Chondrocyte (in vitro differentiated cells): ENCODE measurements at regions not wholly inside any gene's neighbourhood (a gene's known extent, or its start where the extent isn't known, plus 50 kb on each side); places are given as distances from the start of the nearest gene placed in this dataset.
"Not testable (repeated sequence)": the region's sequence is repeated elsewhere in the genome, so short reads cannot be mapped to it uniquely, and the experiment has no call there.

ENCODE experiments used
- DNase-seq: peaks from one replicate; pipeline ENCODE4 v3.0.0; 2021; ENCODE audit warnings: mixed read lengths, low spot score
- H3K27ac Mint-ChIP-seq: one replicate; pipeline ENCODE4 v1.8.0; 2021; ENCODE audit warnings: mild to moderate bottlenecking, moderate library complexity, mixed read lengths; ENCODE audit not compliant: unreplicated experiment
- H3K27me3 Mint-ChIP-seq: 2 replicates; pipeline ENCODE4 v1.8.0; 2021; ENCODE audit warnings: low read depth, mixed read lengths
- H3K36me3 Mint-ChIP-seq: 2 replicates; pipeline ENCODE4 v1.8.0; 2021; ENCODE audit warnings: low read depth, mixed read lengths
- H3K4me1 Mint-ChIP-seq: 2 replicates; pipeline ENCODE4 v1.8.0; 2021; ENCODE audit warnings: low read depth, mild to moderate bottlenecking, mixed read lengths
- H3K4me3 Mint-ChIP-seq: one replicate; pipeline ENCODE4 v1.8.0; 2021; ENCODE audit warnings: mild to moderate bottlenecking, moderate library complexity, mixed read lengths; ENCODE audit not compliant: unreplicated experiment
- H3K9me3 Mint-ChIP-seq: 2 replicates; pipeline ENCODE4 v1.8.0; 2021; ENCODE audit warnings: low read depth, mixed read lengths
- TF ChIP-seq, protein P1 (sequence below): fragments of 200-600 bp; sonication (generic); IDR thresholded peaks from 2 replicates; pipeline ENCODE4 v1.5.0; 2021; ENCODE audit warnings: antibody characterized with exemption, mild to moderate bottlenecking, moderate library complexity

DNA sequence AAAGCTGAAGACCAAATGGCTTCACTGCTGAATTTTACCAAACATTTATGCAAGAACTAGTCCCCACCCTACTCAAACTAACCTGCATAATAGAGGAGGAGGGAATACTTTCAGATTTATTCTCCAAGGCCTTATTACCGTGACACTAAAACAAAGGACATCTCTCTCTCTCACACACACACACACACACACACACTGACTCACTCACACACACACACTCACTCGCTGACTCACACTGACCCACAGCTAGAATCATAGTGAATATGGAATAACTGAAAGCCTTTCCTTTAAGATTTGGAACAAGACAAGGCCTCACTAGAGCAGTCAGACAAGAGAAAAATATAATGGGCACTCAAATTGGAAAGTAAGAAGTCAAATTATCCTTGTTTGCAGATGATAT is 1014.1 kb downstream of the TMTC2 start:
- H3K27ac Mint-ChIP-seq, result no peak overlapping the region
- H3K27me3 Mint-ChIP-seq, result no peaks in the 10 kb centered on the region
- TF ChIP-seq, protein P1, sequence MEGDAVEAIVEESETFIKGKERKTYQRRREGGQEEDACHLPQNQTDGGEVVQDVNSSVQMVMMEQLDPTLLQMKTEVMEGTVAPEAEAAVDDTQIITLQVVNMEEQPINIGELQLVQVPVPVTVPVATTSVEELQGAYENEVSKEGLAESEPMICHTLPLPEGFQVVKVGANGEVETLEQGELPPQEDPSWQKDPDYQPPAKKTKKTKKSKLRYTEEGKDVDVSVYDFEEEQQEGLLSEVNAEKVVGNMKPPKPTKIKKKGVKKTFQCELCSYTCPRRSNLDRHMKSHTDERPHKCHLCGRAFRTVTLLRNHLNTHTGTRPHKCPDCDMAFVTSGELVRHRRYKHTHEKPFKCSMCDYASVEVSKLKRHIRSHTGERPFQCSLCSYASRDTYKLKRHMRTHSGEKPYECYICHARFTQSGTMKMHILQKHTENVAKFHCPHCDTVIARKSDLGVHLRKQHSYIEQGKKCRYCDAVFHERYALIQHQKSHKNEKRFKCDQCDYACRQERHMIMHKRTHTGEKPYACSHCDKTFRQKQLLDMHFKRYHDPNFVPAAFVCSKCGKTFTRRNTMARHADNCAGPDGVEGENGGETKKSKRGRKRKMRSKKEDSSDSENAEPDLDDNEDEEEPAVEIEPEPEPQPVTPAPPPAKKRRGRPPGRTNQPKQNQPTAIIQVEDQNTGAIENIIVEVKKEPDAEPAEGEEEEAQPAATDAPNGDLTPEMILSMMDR, result no peak
- no peaks in the 10 kb centered on the region for H3K36me3 Mint-ChIP-seq
- H3K4me1 Mint-ChIP-seq, result no peaks in the 10 kb centered on the region
- peaks cover 24% of the 10 kb centered on the region for H3K9me3 Mint-ChIP-seq
- H3K4me3 Mint-ChIP-seq, result no peak overlapping the region
- no peak for DNase-seq

DNA sequence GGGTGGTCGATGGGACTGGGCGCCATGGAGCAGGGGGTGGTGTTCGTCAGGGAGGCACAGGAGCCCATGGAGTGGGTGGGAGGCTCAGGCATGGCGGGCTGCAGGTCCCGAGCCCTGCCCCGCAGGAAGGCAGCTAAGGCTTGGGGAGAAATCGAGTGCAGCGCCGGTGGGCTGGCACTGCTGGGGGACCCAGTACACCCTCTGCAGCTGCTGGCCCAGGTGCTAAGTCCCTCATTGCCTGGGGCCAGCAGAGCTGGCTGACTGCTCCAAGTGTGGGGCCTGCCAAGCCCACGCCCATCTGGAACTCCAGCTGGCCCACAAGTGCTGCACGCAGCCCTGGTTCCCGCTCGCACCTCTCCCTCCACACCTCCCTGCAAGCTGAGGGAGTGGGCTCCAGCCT is 1009.6 kb downstream of the TMTC2 start:
- DNase-seq, H3K27me3 Mint-ChIP-seq, H3K27ac Mint-ChIP-seq, H3K36me3 Mint-ChIP-seq, H3K4me3 Mint-ChIP-seq, H3K4me1 Mint-ChIP-seq: not testable (repeated sequence)
- H3K9me3 Mint-ChIP-seq, result peaks cover 55% of the 10 kb centered on the region

DNA sequence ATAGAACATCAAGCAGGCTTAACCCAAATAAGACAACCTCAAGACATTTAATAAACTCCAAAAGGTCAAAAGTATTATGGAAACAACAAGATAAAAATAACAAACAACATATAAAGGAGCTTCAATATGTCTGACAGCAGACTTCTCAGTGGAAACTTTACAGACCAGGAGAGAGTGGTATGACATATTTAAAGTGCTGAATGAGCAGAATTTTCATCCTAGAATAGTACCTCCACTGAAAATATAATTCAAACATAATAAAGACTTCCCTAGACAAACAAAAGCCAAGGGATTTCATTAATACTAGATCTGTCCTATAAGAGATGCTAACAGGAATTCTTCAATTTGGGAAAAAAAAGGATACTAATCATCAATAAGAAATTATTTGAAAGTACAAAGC is 1005.0 kb downstream of the TMTC2 start:
- TF ChIP-seq, protein P1, result no peak
- no peak overlapping the region for H3K4me3 Mint-ChIP-seq
- peaks cover 52% of the 10 kb centered on the region for H3K9me3 Mint-ChIP-seq
- no peaks in the 10 kb centered on the region for H3K36me3 Mint-ChIP-seq
- H3K27ac Mint-ChIP-seq, result no peak overlapping the region
- no peaks in the 10 kb centered on the region for H3K4me1 Mint-ChIP-seq
- H3K27me3 Mint-ChIP-seq, result no peaks in the 10 kb centered on the region
- no peak for DNase-seq

DNA sequence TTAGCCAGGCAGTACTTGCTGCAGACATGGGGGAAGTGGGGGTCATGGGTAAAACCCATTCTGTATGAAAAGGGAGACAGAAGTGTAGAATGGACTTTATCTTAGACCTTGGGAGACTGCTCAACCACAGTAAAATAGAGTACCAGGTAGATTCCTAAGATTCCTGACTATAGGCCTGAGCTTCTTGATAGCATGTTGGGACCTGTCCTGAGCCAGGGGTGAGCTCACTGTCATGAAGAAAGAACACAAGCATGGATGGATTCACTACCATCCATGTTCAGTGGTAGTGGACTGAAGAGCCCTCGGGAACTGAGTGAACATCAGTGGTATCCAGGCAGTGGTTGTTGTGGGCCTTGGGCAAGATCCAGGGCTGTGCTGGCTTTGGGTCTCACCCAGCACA is 1003.8 kb downstream of the TMTC2 start:
- DNase-seq, result no peak
- Mint-ChIP-seq H3K9me3 (peaks cover 59% of the 10 kb centered on the region), H3K27ac (no peak overlapping the region), H3K4me1 (no peaks in the 10 kb centered on the region), H3K36me3 (no peaks in the 10 kb centered on the region), H3K4me3 (no peak overlapping the region), H3K27me3 (no peaks in the 10 kb centered on the region)
- TF ChIP-seq, protein P1, result no peak

DNA sequence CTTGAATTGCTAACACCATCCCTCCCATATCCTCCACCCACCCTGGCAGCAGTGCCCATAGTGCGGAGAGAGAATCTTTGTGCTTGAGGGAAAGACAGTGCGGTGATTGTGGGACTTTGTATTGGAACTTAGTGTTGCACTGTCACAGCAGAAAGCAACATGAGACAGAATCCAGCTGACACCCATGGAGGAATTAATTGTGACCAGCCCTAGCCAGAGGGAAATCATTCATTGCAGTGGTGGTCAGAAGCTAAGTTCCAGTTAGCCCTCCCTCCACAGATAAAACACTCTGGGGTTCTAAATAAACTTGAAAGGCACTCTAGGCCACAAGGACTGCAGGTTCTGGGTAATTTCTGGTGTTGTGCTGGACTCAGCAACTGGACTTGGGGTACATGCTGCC is 1002.6 kb downstream of the TMTC2 start:
- no peak for DNase-seq
- Mint-ChIP-seq H3K27me3 (no peaks in the 10 kb centered on the region), H3K27ac (no peak overlapping the region), H3K9me3 (peaks cover 49% of the 10 kb centered on the region), H3K4me3 (no peak overlapping the region), H3K4me1 (no peaks in the 10 kb centered on the region), H3K36me3 (no peaks in the 10 kb centered on the region)
- TF ChIP-seq, protein P1, result no peak

DNA sequence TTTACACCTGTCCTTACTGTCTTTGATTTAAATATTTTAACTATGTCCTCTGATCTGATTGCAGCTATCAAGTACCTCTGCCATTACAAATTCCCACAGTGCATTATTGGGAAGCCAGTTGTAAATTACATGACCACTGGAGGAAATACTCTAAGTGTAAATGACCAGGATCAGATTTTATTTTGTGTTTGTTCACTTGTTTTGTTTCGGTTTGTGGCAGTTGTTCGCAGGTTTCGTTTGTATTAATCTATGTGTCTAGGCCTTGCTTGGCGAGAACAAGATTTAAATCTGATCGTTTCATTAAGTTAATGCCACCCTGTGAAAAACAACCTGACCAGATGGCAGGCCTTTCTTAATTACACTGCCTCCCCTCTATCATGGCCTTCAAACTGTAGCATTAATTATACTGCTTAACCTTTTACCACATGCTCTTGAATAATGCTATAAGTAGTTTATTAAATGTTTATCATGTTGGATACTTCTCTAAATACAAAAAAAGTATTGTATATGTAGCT is 990.1 kb downstream of the TMTC2 start:
- TF ChIP-seq, protein P1, result no peak
- no peaks in the 10 kb centered on the region for H3K36me3 Mint-ChIP-seq

More for the DNA sequence above, 990.1 kb downstream of the TMTC2 start:
- Mint-ChIP-seq H3K9me3 (peaks cover 8% of the 10 kb centered on the region), H3K4me1 (peaks cover 6% of the 10 kb centered on the region), H3K27ac (no peak overlapping the region), H3K27me3 (no peaks in the 10 kb centered on the region), H3K4me3 (no peak overlapping the region)
- DNase-seq, result no peak
